GM12878 (cell line): ENCODE measurements at regions not wholly inside any gene's neighbourhood (a gene's known extent, or its start where the extent isn't known, plus 50 kb on each side); places are given as distances from the start of the nearest gene placed in this dataset.

ENCODE experiments used
- CHD2 ChIP-seq: IDR thresholded peaks from 2 replicates; pipeline ENCODE4 v1.6.1; 2011; ENCODE audit warnings: low read depth, low read length, improper control_type of control experiment, borderline replicate concordance
- CREM ChIP-seq: IDR thresholded peaks from 2 replicates; pipeline ENCODE4 v1.6.1; 2014; ENCODE audit warnings: antibody characterized with exemption, low read depth
- HCFC1 ChIP-seq: fragments of 150-350 bp; IDR thresholded peaks from 2 replicates; pipeline ENCODE4 v1.6.1; 2014; ENCODE audit warnings: low read length
- HDGF ChIP-seq: fragments of 450-650 bp; IDR thresholded peaks from 2 replicates; pipeline ENCODE4 v1.6.1; 2016; ENCODE audit warnings: antibody characterized with exemption
- IRF5 ChIP-seq: fragments of 450-650 bp; IDR thresholded peaks from 2 replicates; pipeline ENCODE4 v1.6.1; 2017; ENCODE audit warnings: borderline replicate concordance
- JUNB ChIP-seq: IDR thresholded peaks from 2 replicates; pipeline ENCODE4 v1.6.1; 2016; ENCODE audit warnings: antibody characterized with exemption, mild to moderate bottlenecking
- JUND ChIP-seq: IDR thresholded peaks from 2 replicates; pipeline ENCODE4 v1.6.1; 2012; ENCODE audit warnings: low read depth, mild to moderate bottlenecking, low read length, improper control_type of control experiment, moderate library complexity
- LARP7 ChIP-seq: fragments of 450-650 bp; IDR thresholded peaks from 2 replicates; pipeline ENCODE4 v1.6.1; 2017; ENCODE audit warnings: mild to moderate bottlenecking
- MYB ChIP-seq: fragments of 150-350 bp; IDR thresholded peaks from 2 replicates; pipeline ENCODE4 v1.6.1; 2014; ENCODE audit warnings: mild to moderate bottlenecking, low read depth, low read length, borderline replicate concordance
- MYC ChIP-seq: IDR thresholded peaks from 2 replicates; pipeline ENCODE4 v1.6.1; 2011; ENCODE audit warnings: mild to moderate bottlenecking, low read length, moderate library complexity, inconsistent platforms; ENCODE audit not compliant: insufficient read depth, insufficient replicate concordance, insufficient read length, severe bottlenecking
- NFYA ChIP-seq: IDR thresholded peaks from 2 replicates; pipeline ENCODE4 v1.6.1; 2011; ENCODE audit warnings: low read depth, mild to moderate bottlenecking, low read length, improper control_type of control experiment, borderline replicate concordance
- PAX5 ChIP-seq: IDR thresholded peaks from 2 replicates; pipeline ENCODE4 v1.6.1; 2011; ENCODE audit warnings: low read depth, low read length, borderline replicate concordance
- POLR2AphosphoS2 ChIP-seq: IDR thresholded peaks from 2 replicates; pipeline ENCODE4 v1.6.1; 2011; ENCODE audit warnings: low read depth, mild to moderate bottlenecking, low read length, improper control_type of control experiment, moderate library complexity
- RCOR1 ChIP-seq: conservative IDR thresholded peaks from 2 replicates; pipeline ENCODE4 v1.6.1; 2012; ENCODE audit warnings: low read depth, low read length, improper control_type of control experiment
- RELB ChIP-seq: fragments of 450-650 bp; IDR thresholded peaks from 2 replicates; pipeline ENCODE4 v1.6.1; 2017; ENCODE audit warnings: low read depth, mild to moderate bottlenecking, moderate library complexity
- RUNX3 ChIP-seq: IDR thresholded peaks from 2 replicates; pipeline ENCODE4 v1.6.1; 2012; ENCODE audit warnings: low read length, inconsistent platforms
- SMC3 ChIP-seq: IDR thresholded peaks from 2 replicates; pipeline ENCODE4 v1.6.1; 2011; ENCODE audit warnings: low read length, improper control_type of control experiment, borderline replicate concordance
- SREBF2 ChIP-seq: IDR thresholded peaks from 2 replicates; pipeline ENCODE4 v1.6.1; 2012; ENCODE audit warnings: mild to moderate bottlenecking, low read length
- STAT3 ChIP-seq: IDR thresholded peaks from 2 replicates; pipeline ENCODE4 v1.6.1; 2011; ENCODE audit warnings: low read depth, low read length, improper control_type of control experiment
- TAF1 ChIP-seq: IDR thresholded peaks from 2 replicates; pipeline ENCODE4 v1.6.1; 2011; ENCODE audit warnings: mild to moderate bottlenecking, low read depth, low read length, borderline replicate concordance
- TARDBP ChIP-seq: IDR thresholded peaks from 2 replicates; pipeline ENCODE4 v1.6.1; 2016; ENCODE audit warnings: borderline replicate concordance
- TCF12 ChIP-seq: IDR thresholded peaks from 2 replicates; pipeline ENCODE4 v1.6.1; 2011; ENCODE audit warnings: low read depth, mild to moderate bottlenecking, low read length
- YBX1 ChIP-seq: fragments of 450-650 bp; IDR thresholded peaks from 2 replicates; pipeline ENCODE4 v1.6.1; 2016; ENCODE audit warnings: antibody characterized with exemption
- ZSCAN29 ChIP-seq: fragments of 450-650 bp; IDR thresholded peaks from 2 replicates; pipeline ENCODE4 v1.6.1; 2017; ENCODE audit warnings: mild to moderate bottlenecking, moderate library complexity
- TF ChIP-seq, protein P1 (sequence below): fragments of 450-650 bp; IDR thresholded peaks from 2 replicates; pipeline ENCODE4 v1.6.1; 2016; ENCODE audit warnings: mild to moderate bottlenecking, moderate library complexity, borderline replicate concordance
- TF ChIP-seq, protein P2 (sequence below): fragments of 450-650 bp; IDR thresholded peaks from 2 replicates; pipeline ENCODE4 v1.6.1; 2017; ENCODE audit warnings: mild to moderate bottlenecking, low read depth, inconsistent platforms; ENCODE audit not compliant: poor library complexity, severe bottlenecking

GRCh38 chr13:46961719-46962118 is 64.9 kb upstream of the HTR2A start (continued):
- TF ChIP-seq TAF1 (no peak), ZSCAN29 (no peak), LARP7 (no peak), CREM (peak; percentile 59; the same call in 1 of the 2 replicates), JUNB (peak; percentile 93), NFYA (no peak), JUND (no peak), RCOR1 (no peak), IRF5 (no peak), RUNX3 (peak; percentile 89), MYB (no peak), RELB (no peak), CHD2 (no peak), HDGF (no peak), YBX1 (no peak), SREBF2 (no peak), TARDBP (no peak), SMC3 (peak; percentile 14; the same call in 1 of the 2 replicates), MYC (no peak), TCF12 (no peak), STAT3 (no peak), POLR2AphosphoS2 (no peak), HCFC1 (no peak), PAX5 (peak; percentile 68; the same call in 1 of the 2 replicates)
- TF ChIP-seq, protein P1, sequence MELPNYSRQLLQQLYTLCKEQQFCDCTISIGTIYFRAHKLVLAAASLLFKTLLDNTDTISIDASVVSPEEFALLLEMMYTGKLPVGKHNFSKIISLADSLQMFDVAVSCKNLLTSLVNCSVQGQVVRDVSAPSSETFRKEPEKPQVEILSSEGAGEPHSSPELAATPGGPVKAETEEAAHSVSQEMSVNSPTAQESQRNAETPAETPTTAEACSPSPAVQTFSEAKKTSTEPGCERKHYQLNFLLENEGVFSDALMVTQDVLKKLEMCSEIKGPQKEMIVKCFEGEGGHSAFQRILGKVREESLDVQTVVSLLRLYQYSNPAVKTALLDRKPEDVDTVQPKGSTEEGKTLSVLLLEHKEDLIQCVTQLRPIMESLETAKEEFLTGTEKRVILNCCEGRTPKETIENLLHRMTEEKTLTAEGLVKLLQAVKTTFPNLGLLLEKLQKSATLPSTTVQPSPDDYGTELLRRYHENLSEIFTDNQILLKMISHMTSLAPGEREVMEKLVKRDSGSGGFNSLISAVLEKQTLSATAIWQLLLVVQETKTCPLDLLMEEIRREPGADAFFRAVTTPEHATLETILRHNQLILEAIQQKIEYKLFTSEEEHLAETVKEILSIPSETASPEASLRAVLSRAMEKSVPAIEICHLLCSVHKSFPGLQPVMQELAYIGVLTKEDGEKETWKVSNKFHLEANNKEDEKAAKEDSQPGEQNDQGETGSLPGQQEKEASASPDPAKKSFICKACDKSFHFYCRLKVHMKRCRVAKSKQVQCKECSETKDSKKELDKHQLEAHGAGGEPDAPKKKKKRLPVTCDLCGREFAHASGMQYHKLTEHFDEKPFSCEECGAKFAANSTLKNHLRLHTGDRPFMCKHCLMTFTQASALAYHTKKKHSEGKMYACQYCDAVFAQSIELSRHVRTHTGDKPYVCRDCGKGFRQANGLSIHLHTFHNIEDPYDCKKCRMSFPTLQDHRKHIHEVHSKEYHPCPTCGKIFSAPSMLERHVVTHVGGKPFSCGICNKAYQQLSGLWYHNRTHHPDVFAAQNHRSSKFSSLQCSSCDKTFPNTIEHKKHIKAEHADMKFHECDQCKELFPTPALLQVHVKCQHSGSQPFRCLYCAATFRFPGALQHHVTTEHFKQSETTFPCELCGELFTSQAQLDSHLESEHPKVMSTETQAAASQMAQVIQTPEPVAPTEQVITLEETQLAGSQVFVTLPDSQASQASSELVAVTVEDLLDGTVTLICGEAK = no peak
- TF ChIP-seq, protein P2, sequence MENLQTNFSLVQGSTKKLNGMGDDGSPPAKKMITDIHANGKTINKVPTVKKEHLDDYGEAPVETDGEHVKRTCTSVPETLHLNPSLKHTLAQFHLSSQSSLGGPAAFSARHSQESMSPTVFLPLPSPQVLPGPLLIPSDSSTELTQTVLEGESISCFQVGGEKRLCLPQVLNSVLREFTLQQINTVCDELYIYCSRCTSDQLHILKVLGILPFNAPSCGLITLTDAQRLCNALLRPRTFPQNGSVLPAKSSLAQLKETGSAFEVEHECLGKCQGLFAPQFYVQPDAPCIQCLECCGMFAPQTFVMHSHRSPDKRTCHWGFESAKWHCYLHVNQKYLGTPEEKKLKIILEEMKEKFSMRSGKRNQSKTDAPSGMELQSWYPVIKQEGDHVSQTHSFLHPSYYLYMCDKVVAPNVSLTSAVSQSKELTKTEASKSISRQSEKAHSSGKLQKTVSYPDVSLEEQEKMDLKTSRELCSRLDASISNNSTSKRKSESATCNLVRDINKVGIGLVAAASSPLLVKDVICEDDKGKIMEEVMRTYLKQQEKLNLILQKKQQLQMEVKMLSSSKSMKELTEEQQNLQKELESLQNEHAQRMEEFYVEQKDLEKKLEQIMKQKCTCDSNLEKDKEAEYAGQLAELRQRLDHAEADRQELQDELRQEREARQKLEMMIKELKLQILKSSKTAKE = no peak
